ENCODE measurements at regions not wholly inside any gene's neighbourhood (a gene's known extent, or its start where the extent isn't known, plus 50 kb on each side); places are given as distances from the start of the nearest gene placed in this dataset.

DNA sequence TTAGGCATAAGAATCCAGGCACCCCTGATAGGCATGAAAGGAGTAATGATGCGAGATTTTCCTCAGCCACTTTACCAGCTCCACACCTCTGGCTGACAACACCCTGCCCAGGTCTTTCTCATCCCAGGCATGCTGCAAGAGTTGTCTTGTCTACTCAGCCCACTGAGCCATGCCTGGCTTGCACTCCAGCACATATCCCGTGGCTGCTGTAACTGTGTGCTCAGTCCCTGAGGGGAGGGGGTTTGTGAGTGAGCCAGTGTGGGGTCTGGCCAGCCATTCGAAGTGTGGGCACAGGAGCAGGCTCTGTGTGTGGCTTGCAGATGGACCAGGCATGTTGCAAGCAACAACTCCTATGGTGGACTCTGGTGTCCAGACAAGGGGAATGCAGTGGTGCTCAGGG lies 529.6 kb downstream of the ADGRL2 start:
- H3K27me3 Mint-ChIP-seq (ENCODE audit: unreplicated experiment): no peaks in the 10 kb centered on the region

GRCh38 chr1:82329226-82329625 lies 528.5 kb downstream of the ADGRL2 start:
- Mint-ChIP-seq H3K4me1 (ENCODE audit: low read depth, unreplicated experiment) (no peaks in the 10 kb centered on the region), H3K9me3 (ENCODE audit: low read depth, unreplicated experiment) (peaks cover 3% of the 10 kb centered on the region), H3K27me3 (ENCODE audit: unreplicated experiment) (no peaks in the 10 kb centered on the region), H3K36me3 (ENCODE audit: insufficient read depth, unreplicated experiment) (no peaks in the 10 kb centered on the region), H3K27ac (ENCODE audit: unreplicated experiment) (no peak overlapping the region), H3K4me3 (ENCODE audit: low read depth, unreplicated experiment) (no peak overlapping the region)
- BruUV-seq (replicated peaks): no TSS peak
- CTCF ChIA-PET: no interaction called here
- intact Hi-C loops (cut with micrococcal nuclease; ENCODE audit: unreplicated experiment): no loop called here
- no peak for TF ChIP-seq CTCF (IDR thresholded peaks at IDR 0.05; ENCODE audit: unreplicated experiment)
- DNase-seq: no peak

More for the DNA sequence above, 529.6 kb downstream of the ADGRL2 start:
- CTCF ChIA-PET: interaction anchor here (0.7 kb wide), 1 partner anchor 9 kb away, joined by 4 read pairs; no protein-coding TSS in a partner anchor
- no TSS peak for BruUV-seq (replicated peaks)
- intact Hi-C loops (cut with micrococcal nuclease; ENCODE audit: unreplicated experiment): no loop called here
- Mint-ChIP-seq H3K4me1 (ENCODE audit: low read depth, unreplicated experiment) (no peaks in the 10 kb centered on the region), H3K9me3 (ENCODE audit: low read depth, unreplicated experiment) (peaks cover 5% of the 10 kb centered on the region), H3K27ac (ENCODE audit: unreplicated experiment) (no peak overlapping the region), H3K36me3 (ENCODE audit: insufficient read depth, unreplicated experiment) (no peaks in the 10 kb centered on the region), H3K4me3 (ENCODE audit: low read depth, unreplicated experiment) (no peak overlapping the region)
- TF ChIP-seq CTCF (IDR thresholded peaks at IDR 0.05; ENCODE audit: unreplicated experiment): no peak
- no peak for DNase-seq

GRCh38 chr1:82323144-82323841 lies 522.6 kb downstream of the ADGRL2 start:
- intact Hi-C loops (cut with micrococcal nuclease; ENCODE audit: unreplicated experiment): no loop called here
- H3K9me3 Mint-ChIP-seq (ENCODE audit: low read depth, unreplicated experiment): peaks cover 2% of the 10 kb centered on the region
- no TSS peak for BruUV-seq (replicated peaks)

GRCh38 chr1:82321794-82322193 lies 521.1 kb downstream of the ADGRL2 start:
- no peak for DNase-seq
- CTCF ChIA-PET: interaction anchor here (1.2 kb wide), 1 partner anchor 9 kb away, joined by 4 read pairs; no protein-coding TSS in a partner anchor
- H3K4me3 Mint-ChIP-seq (ENCODE audit: low read depth, unreplicated experiment): no peak overlapping the region
- BruUV-seq (replicated peaks): no TSS peak
- H3K27me3 Mint-ChIP-seq (ENCODE audit: unreplicated experiment): no peaks in the 10 kb centered on the region
- no peaks in the 10 kb centered on the region for H3K36me3 Mint-ChIP-seq (ENCODE audit: insufficient read depth, unreplicated experiment)
- H3K4me1 Mint-ChIP-seq (ENCODE audit: low read depth, unreplicated experiment): no peaks in the 10 kb centered on the region
- intact Hi-C loops (cut with micrococcal nuclease; ENCODE audit: unreplicated experiment): no loop called here
- TF ChIP-seq CTCF (IDR thresholded peaks at IDR 0.05; ENCODE audit: unreplicated experiment): no peak
- peaks cover 2% of the 10 kb centered on the region for H3K9me3 Mint-ChIP-seq (ENCODE audit: low read depth, unreplicated experiment)
- no peak overlapping the region for H3K27ac Mint-ChIP-seq (ENCODE audit: unreplicated experiment)

More at GRCh38 chr1:82323144-82323841, 522.6 kb downstream of the ADGRL2 start:
- no peaks in the 10 kb centered on the region for H3K27me3 Mint-ChIP-seq (ENCODE audit: unreplicated experiment)
- no peaks in the 10 kb centered on the region for H3K36me3 Mint-ChIP-seq (ENCODE audit: insufficient read depth, unreplicated experiment)
- no peak overlapping the region for H3K27ac Mint-ChIP-seq (ENCODE audit: unreplicated experiment)
- no peak for DNase-seq
- no peaks in the 10 kb centered on the region for H3K4me1 Mint-ChIP-seq (ENCODE audit: low read depth, unreplicated experiment)
- H3K4me3 Mint-ChIP-seq (ENCODE audit: low read depth, unreplicated experiment): no peak overlapping the region
- CTCF ChIA-PET: no interaction called here
- no peak for TF ChIP-seq CTCF (IDR thresholded peaks at IDR 0.05; ENCODE audit: unreplicated experiment)
